ENCODE measurements at regions not wholly inside any gene's neighbourhood (a gene's known extent, or its start where the extent isn't known, plus 50 kb on each side); places are given as distances from the start of the nearest gene placed in this dataset.

DNA sequence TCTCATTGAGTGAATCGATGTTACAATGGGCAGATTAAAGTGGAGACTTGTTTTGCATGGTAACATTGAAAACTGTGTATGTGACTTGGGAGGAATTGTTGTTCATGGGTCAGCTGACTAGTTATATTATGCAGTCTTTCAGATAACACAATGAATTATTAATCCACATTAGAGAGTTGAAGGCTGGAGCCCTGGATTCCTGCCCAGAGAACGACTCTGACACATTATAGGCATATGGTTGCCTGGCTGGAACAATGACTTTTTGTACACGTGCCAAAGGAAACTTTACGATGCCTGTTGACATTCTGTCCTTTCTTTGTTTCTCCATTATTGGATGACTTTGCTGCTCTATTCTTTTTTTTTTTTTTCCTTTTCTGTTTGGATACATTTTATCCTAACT is 52.3 kb upstream of the TMEM229A start:
- H3K27ac ChIP-seq (replicated peaks): no peak overlapping the region
- TF ChIP-seq REST (IDR thresholded peaks at IDR 0.05; ENCODE audit: insufficient replicate concordance, low read depth) (no peak), SPI1 (IDR thresholded peaks at IDR 0.05; ENCODE audit: borderline replicate concordance, low read depth) (no peak), POLR2AphosphoS5 (IDR thresholded peaks at IDR 0.05; ENCODE audit: low read depth) (no peak), GABPA (IDR thresholded peaks at IDR 0.05; ENCODE audit: low read depth) (no peak), CTCF (IDR thresholded peaks at IDR 0.05; ENCODE audit: insufficient read depth, low read length) (no peak)
- H3K27me3 ChIP-seq (ENCODE audit: insufficient read depth, poor library complexity, severe bottlenecking): no peaks in the 10 kb centered on the region
- DNase-seq (ENCODE audit: low read depth in 1 of 2, low spot score in 1 of 2): no peak
- H3K4me3 ChIP-seq (replicated peaks; ENCODE audit: insufficient read depth, low read length): no peak overlapping the region

DNA sequence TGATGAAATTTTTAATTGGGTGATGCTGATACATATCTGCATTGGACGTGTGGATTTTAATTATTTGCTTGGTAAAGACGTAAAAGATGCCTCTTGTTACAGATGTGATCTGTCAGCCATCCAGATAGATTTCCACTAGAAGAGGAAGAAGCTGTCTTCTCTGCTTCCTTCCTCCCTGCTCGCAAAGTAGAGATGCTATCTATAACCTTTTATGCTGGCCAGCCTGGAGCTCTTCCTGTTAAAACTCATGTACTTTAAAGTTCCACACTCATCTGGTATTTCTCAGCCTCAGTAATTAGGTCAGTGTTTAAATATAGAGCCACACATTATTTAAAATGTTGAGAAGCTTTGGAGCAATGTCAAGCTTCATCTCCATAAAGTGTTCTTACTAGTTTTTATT is 51.2 kb upstream of the TMEM229A start:
- H3K27ac ChIP-seq (replicated peaks): no peak overlapping the region

More for the DNA sequence above, 51.2 kb upstream of the TMEM229A start:
- no peaks in the 10 kb centered on the region for H3K27me3 ChIP-seq (ENCODE audit: insufficient read depth, poor library complexity, severe bottlenecking)
- TF ChIP-seq REST (IDR thresholded peaks at IDR 0.05; ENCODE audit: insufficient replicate concordance, low read depth) (no peak), POLR2AphosphoS5 (IDR thresholded peaks at IDR 0.05; ENCODE audit: low read depth) (no peak), CTCF (IDR thresholded peaks at IDR 0.05; ENCODE audit: insufficient read depth, low read length) (no peak), SPI1 (IDR thresholded peaks at IDR 0.05; ENCODE audit: borderline replicate concordance, low read depth) (no peak), GABPA (IDR thresholded peaks at IDR 0.05; ENCODE audit: low read depth) (no peak)
- H3K4me3 ChIP-seq (replicated peaks; ENCODE audit: insufficient read depth, low read length): no peak overlapping the region
- no peak for DNase-seq (ENCODE audit: low read depth in 1 of 2, low spot score in 1 of 2)

All from HL-60 (cell line).